ENCODE measurements at regions not wholly inside any gene's neighbourhood (a gene's known extent, or its start where the extent isn't known, plus 50 kb on each side); places are given as distances from the start of the nearest gene placed in this dataset.

- no peak for DNase-seq (ENCODE audit: low spot score in 2 of 2)
- H3K4me3 ChIP-seq (ENCODE audit: low read depth, poor library complexity, severe bottlenecking), result no peak overlapping the region
- TF ChIP-seq POLR2A (IDR thresholded peaks at IDR 0.05), result no peak
- TF ChIP-seq, protein P1, sequence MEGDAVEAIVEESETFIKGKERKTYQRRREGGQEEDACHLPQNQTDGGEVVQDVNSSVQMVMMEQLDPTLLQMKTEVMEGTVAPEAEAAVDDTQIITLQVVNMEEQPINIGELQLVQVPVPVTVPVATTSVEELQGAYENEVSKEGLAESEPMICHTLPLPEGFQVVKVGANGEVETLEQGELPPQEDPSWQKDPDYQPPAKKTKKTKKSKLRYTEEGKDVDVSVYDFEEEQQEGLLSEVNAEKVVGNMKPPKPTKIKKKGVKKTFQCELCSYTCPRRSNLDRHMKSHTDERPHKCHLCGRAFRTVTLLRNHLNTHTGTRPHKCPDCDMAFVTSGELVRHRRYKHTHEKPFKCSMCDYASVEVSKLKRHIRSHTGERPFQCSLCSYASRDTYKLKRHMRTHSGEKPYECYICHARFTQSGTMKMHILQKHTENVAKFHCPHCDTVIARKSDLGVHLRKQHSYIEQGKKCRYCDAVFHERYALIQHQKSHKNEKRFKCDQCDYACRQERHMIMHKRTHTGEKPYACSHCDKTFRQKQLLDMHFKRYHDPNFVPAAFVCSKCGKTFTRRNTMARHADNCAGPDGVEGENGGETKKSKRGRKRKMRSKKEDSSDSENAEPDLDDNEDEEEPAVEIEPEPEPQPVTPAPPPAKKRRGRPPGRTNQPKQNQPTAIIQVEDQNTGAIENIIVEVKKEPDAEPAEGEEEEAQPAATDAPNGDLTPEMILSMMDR (IDR thresholded peaks at IDR 0.05), result no peak
- WGBS, 2 donors, result 50 to 62% methylated on average over 1 of the region's 1 CpG
- intact Hi-C loops (cut with DNase I; ENCODE audit: low total_unique reads), result no loop called here
Observed at GRCh38 chr12:71306808-71307207, 132.8 kb upstream of the LGR5 start.

GRCh38 chr12:71304306-71304705, 135.3 kb upstream of the LGR5 start:
- intact Hi-C loops (cut with DNase I; ENCODE audit: low total_unique reads), result no loop called here
- TF ChIP-seq, protein P1 (IDR thresholded peaks at IDR 0.05), result no peak
- TF ChIP-seq POLR2A (IDR thresholded peaks at IDR 0.05), result no peak
- no peak overlapping the region for H3K4me3 ChIP-seq (ENCODE audit: low read depth, poor library complexity, severe bottlenecking)
- no peak for DNase-seq (ENCODE audit: low spot score in 2 of 2)
- WGBS, 2 donors, result 80 to 87% methylated on average over 3 of the region's 3 CpGs

DNA sequence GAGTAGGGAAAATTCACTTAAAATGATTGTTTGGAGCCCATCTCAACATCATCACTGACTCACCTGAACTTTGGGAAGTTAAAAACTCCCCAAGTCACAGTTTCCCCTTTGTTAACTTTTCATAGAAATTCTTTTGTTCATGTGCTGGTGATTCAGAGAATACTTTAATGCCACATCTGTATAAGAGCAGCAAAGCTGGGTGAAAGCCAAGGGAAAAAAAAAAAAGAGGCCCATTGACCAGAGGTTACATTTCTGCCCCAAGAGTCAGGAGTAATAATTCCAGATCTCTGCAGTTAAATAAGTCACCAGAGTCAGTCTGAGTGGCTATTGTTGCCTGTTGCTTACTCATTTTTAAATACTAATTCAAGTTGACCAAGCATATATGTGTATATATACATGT, 136.4 kb upstream of the LGR5 start:
- DNase-seq (ENCODE audit: low spot score in 2 of 2), result no peak
- TF ChIP-seq, protein P1 (IDR thresholded peaks at IDR 0.05), result no peak
- TF ChIP-seq POLR2A (IDR thresholded peaks at IDR 0.05), result no peak
- intact Hi-C loops (cut with DNase I; ENCODE audit: low total_unique reads), result no loop called here
- H3K4me3 ChIP-seq (ENCODE audit: low read depth, poor library complexity, severe bottlenecking), result no peak overlapping the region

DNA sequence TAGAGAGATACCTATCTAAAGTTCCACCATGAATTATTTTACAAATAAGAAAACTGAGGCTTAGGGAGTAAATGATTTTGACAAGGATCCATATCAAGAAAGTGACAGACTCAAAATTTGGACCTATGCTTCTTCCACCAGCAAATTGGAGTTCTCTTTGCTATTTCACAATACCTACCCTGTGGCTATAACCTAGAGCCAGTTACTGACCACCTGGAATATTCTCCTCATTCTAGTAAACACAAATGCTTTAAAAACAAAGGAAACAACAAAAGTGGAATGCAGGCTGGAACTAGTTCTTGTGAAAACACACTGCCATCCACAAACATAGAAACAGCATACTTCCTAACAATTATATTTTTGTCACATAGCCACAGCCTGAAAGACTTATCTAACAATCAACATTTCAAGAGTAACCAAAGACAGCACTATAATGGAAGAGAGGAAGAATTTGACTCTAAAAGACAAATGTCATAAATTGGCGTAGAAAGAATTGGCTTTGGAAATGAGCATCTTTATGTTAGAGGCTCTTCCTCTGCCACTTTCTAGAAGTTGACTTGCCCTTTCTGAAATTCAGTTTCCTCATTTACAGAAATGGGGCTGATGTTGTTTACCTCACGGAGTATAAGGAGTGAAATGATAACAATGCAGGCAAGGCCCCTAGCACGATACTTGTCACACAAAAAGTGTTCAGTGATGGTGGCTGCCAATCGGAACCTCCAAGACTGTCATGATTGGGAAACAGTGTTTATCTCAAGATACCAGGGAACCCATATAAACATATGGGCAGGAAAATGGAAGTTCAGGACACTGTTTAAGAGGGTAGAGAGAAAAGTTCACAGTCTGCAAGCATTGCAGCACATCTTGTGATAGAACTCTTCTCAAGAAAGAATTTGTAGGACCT, 138.6 kb upstream of the LGR5 start:
- DNase-seq (ENCODE audit: low spot score in 2 of 2), result no peak
- intact Hi-C loops (cut with DNase I; ENCODE audit: low total_unique reads), result no loop called here
- H3K4me3 ChIP-seq (ENCODE audit: low read depth, poor library complexity, severe bottlenecking), result no peak overlapping the region
- WGBS, 2 donors, result 89 to 95% methylated on average over 4 of the region's 4 CpGs
- no peak for TF ChIP-seq POLR2A (IDR thresholded peaks at IDR 0.05)
- TF ChIP-seq, protein P1 (IDR thresholded peaks at IDR 0.05), result no peak

- TF ChIP-seq, protein P1 (IDR thresholded peaks at IDR 0.05), result no peak
- TF ChIP-seq POLR2A (IDR thresholded peaks at IDR 0.05), result no peak
- no peak overlapping the region for H3K4me3 ChIP-seq (ENCODE audit: low read depth, poor library complexity, severe bottlenecking)
- intact Hi-C loops (cut with DNase I; ENCODE audit: low total_unique reads), result no loop called here
- 64 to 67% methylated on average over 6 of the region's 6 CpGs for WGBS, 2 donors
- no peak for DNase-seq (ENCODE audit: low spot score in 2 of 2)
Observed at GRCh38 chr12:71299541-71300376, 139.8 kb upstream of the LGR5 start.
